Neural cell (in vitro differentiated cells): ENCODE measurements at regions not wholly inside any gene's neighbourhood (a gene's known extent, or its start where the extent isn't known, plus 50 kb on each side); places are given as distances from the start of the nearest gene placed in this dataset.

Source experiments
- CTCF ChIP-seq: fragments of 450-650 bp; IDR thresholded peaks from 2 replicates; pipeline ENCODE4 v1.5.1; 2014; ENCODE audit warnings: antibody characterized with exemption, mild to moderate bottlenecking, moderate library complexity; ENCODE audit not compliant: poor library complexity, severe bottlenecking
- EP300 ChIP-seq: fragments of 450-650 bp; conservative IDR thresholded peaks from 2 replicates; pipeline ENCODE4 v1.6.1; 2014; ENCODE audit warnings: antibody characterized with exemption, mild to moderate bottlenecking, moderate library complexity; ENCODE audit not compliant: poor library complexity, severe bottlenecking

- TF ChIP-seq CTCF (no peak), EP300 (no peak)
These were observed 329.1 kb downstream of the MTX2 start for GRCh38 chr2:176598351-176598750.
